HL-60 (cell line): ENCODE measurements at regions not wholly inside any gene's neighbourhood (a gene's known extent, or its start where the extent isn't known, plus 50 kb on each side); places are given as distances from the start of the nearest gene placed in this dataset.

Source experiments
- GABPA ChIP-seq: IDR thresholded peaks from 2 replicates; pipeline ENCODE4 v1.6.1; 2012; ENCODE audit warnings: low read depth
- POLR2AphosphoS5 ChIP-seq: IDR thresholded peaks from 2 replicates; pipeline ENCODE4 v1.6.1; 2012; ENCODE audit warnings: low read depth
- TF ChIP-seq, protein P1 (sequence below): IDR thresholded peaks from one replicate; pipeline ENCODE4 v1.5.1; 2011; ENCODE audit warnings: low read length, control low read depth, inconsistent platforms; ENCODE audit not compliant: insufficient read depth
- TF ChIP-seq, protein P2 (sequence below): IDR thresholded peaks from 2 replicates; pipeline ENCODE4 v1.6.1; 2012; ENCODE audit warnings: low read depth; ENCODE audit not compliant: insufficient replicate concordance

DNA sequence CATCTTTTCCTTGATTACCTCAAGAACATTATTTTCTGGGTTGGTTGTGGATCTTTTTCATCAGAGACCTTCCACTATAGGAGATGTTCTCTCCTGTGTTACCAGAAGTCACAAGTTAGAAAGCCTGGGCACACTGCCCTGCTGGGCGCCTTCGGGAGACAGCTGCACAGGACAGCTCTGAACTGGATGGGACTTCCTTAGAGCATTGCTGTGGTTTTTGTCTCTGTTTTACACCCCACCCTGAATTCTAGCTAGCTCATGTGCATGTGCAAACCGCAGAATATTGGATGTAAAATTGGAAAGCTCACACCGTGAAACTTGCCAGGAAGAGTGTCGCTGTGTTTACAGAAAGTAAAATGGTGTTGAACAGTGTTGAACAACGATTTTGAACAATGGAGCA is 54.4 kb upstream of the SEC61G start:
- TF ChIP-seq, protein P1, sequence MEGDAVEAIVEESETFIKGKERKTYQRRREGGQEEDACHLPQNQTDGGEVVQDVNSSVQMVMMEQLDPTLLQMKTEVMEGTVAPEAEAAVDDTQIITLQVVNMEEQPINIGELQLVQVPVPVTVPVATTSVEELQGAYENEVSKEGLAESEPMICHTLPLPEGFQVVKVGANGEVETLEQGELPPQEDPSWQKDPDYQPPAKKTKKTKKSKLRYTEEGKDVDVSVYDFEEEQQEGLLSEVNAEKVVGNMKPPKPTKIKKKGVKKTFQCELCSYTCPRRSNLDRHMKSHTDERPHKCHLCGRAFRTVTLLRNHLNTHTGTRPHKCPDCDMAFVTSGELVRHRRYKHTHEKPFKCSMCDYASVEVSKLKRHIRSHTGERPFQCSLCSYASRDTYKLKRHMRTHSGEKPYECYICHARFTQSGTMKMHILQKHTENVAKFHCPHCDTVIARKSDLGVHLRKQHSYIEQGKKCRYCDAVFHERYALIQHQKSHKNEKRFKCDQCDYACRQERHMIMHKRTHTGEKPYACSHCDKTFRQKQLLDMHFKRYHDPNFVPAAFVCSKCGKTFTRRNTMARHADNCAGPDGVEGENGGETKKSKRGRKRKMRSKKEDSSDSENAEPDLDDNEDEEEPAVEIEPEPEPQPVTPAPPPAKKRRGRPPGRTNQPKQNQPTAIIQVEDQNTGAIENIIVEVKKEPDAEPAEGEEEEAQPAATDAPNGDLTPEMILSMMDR = no peak
- no peak for TF ChIP-seq GABPA
- no peak for TF ChIP-seq POLR2AphosphoS5
- TF ChIP-seq, protein P2, sequence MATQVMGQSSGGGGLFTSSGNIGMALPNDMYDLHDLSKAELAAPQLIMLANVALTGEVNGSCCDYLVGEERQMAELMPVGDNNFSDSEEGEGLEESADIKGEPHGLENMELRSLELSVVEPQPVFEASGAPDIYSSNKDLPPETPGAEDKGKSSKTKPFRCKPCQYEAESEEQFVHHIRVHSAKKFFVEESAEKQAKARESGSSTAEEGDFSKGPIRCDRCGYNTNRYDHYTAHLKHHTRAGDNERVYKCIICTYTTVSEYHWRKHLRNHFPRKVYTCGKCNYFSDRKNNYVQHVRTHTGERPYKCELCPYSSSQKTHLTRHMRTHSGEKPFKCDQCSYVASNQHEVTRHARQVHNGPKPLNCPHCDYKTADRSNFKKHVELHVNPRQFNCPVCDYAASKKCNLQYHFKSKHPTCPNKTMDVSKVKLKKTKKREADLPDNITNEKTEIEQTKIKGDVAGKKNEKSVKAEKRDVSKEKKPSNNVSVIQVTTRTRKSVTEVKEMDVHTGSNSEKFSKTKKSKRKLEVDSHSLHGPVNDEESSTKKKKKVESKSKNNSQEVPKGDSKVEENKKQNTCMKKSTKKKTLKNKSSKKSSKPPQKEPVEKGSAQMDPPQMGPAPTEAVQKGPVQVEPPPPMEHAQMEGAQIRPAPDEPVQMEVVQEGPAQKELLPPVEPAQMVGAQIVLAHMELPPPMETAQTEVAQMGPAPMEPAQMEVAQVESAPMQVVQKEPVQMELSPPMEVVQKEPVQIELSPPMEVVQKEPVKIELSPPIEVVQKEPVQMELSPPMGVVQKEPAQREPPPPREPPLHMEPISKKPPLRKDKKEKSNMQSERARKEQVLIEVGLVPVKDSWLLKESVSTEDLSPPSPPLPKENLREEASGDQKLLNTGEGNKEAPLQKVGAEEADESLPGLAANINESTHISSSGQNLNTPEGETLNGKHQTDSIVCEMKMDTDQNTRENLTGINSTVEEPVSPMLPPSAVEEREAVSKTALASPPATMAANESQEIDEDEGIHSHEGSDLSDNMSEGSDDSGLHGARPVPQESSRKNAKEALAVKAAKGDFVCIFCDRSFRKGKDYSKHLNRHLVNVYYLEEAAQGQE = no peak
